HFF-Myc (cell line): ENCODE measurements at regions not wholly inside any gene's neighbourhood (a gene's known extent, or its start where the extent isn't known, plus 50 kb on each side); places are given as distances from the start of the nearest gene placed in this dataset.

Experiments used
- DNase-seq: peaks from one replicate; pipeline ENCODE4 v3.0.0-alpha.2; 2011; ENCODE audit warnings: low read depth; ENCODE audit errors: extremely low read depth
- H3K4me3 ChIP-seq: replicated peaks from 2 replicates; pipeline ENCODE4 v1.5.1; 2011; ENCODE audit warnings: low read depth, mild to moderate bottlenecking, control low read depth, low read length
- CTCF ChIP-seq: IDR thresholded peaks from 2 replicates; pipeline ENCODE4 v1.5.1; 2012; ENCODE audit warnings: mild to moderate bottlenecking, low read depth, low read length, control low read depth; ENCODE audit errors: missing control alignments

GRCh38 chr1:96256130-96256790 is 465.3 kb upstream of the PTBP2 start:
- no peak overlapping the region for H3K4me3 ChIP-seq
- TF ChIP-seq CTCF: no peak
- DNase-seq: no peak

- no peak for DNase-seq
- H3K4me3 ChIP-seq: no peak overlapping the region
- TF ChIP-seq CTCF: no peak
Measured at GRCh38 chr1:96259399-96259798, 462.2 kb upstream of the PTBP2 start.

GRCh38 chr1:96281491-96281890 is 440.1 kb upstream of the PTBP2 start:
- no peak for DNase-seq

GRCh38 chr1:96290033-96290432 is 431.6 kb upstream of the PTBP2 start:
- no peak for DNase-seq
- TF ChIP-seq CTCF: no peak
- H3K4me3 ChIP-seq: no peak overlapping the region

More at GRCh38 chr1:96281491-96281890, 440.1 kb upstream of the PTBP2 start:
- TF ChIP-seq CTCF: no peak
- no peak overlapping the region for H3K4me3 ChIP-seq

GRCh38 chr1:96290801-96291200 is 430.8 kb upstream of the PTBP2 start:
- H3K4me3 ChIP-seq: no peak overlapping the region
- no peak for TF ChIP-seq CTCF

GRCh38 chr1:96291468-96291867 is 430.1 kb upstream of the PTBP2 start:
- no peak for DNase-seq

More at GRCh38 chr1:96290801-96291200, 430.8 kb upstream of the PTBP2 start:
- DNase-seq: no peak

More at GRCh38 chr1:96291468-96291867, 430.1 kb upstream of the PTBP2 start:
- TF ChIP-seq CTCF: no peak
- no peak overlapping the region for H3K4me3 ChIP-seq
